Stomach (tissue), 4 donors: ENCODE measurements at regions not wholly inside any gene's neighbourhood (a gene's known extent, or its start where the extent isn't known, plus 50 kb on each side); places are given as distances from the start of the nearest gene placed in this dataset.

Source experiments
- CTCF ChIP-seq, 7 experiments: fragments of 450-650 bp in 4 of 7; fragments of 200-600 bp in 3 of 7; sonication (generic) in 3 of 7; IDR thresholded peaks; one replicate each; pipeline ENCODE4 v1.5.1; 2016 to 2019; ENCODE audit warnings: antibody characterized with exemption in 7 of 7, control low read depth in 2 of 7, mild to moderate bottlenecking in 1 of 7
- POLR2AphosphoS5 ChIP-seq, 3 donors: sonication (generic); formaldehyde crosslinking; IDR thresholded peaks; one replicate each; pipeline ENCODE4 v1.6.1; 2016; ENCODE audit warnings: antibody characterized with exemption in 3 of 3

GRCh38 chr22:44621401-44622146 lies 80.4 kb upstream of the PRR5 start:
- TF ChIP-seq CTCF (IDR thresholded peaks at IDR 0.05) = no peak
- TF ChIP-seq POLR2AphosphoS5 (IDR thresholded peaks at IDR 0.05) = no peak
